Cardiac fibroblast (primary cell): ENCODE measurements at regions not wholly inside any gene's neighbourhood (a gene's known extent, or its start where the extent isn't known, plus 50 kb on each side); places are given as distances from the start of the nearest gene placed in this dataset.
A peak's percentile ranks its signal among the peaks of the same experiment; 100 is the strongest.

Source experiments
- DNase-seq, 2 donors: peaks; one replicate each; pipeline versions ENCODE4 v3.0.0 to v3.0.0-alpha.2; 2010; ENCODE audit warnings: low read depth in 2 of 2
- H3K4me3 ChIP-seq, 2 donors: replicated peaks in 1 of 2; 1 replicate in 1 of 2; 2 replicates in 1 of 2; pipeline ENCODE4 v1.5.1; 2011; ENCODE audit warnings: low read depth in 2 of 2, low read length in 2 of 2, mild to moderate bottlenecking in 2 of 2, moderate library complexity in 1 of 2
- TF ChIP-seq, protein P1 (sequence below): IDR thresholded peaks from one replicate; pipeline ENCODE4 v1.5.1; 2011; ENCODE audit warnings: low read depth, mild to moderate bottlenecking, low read length, inconsistent platforms

- TF ChIP-seq, protein P1, sequence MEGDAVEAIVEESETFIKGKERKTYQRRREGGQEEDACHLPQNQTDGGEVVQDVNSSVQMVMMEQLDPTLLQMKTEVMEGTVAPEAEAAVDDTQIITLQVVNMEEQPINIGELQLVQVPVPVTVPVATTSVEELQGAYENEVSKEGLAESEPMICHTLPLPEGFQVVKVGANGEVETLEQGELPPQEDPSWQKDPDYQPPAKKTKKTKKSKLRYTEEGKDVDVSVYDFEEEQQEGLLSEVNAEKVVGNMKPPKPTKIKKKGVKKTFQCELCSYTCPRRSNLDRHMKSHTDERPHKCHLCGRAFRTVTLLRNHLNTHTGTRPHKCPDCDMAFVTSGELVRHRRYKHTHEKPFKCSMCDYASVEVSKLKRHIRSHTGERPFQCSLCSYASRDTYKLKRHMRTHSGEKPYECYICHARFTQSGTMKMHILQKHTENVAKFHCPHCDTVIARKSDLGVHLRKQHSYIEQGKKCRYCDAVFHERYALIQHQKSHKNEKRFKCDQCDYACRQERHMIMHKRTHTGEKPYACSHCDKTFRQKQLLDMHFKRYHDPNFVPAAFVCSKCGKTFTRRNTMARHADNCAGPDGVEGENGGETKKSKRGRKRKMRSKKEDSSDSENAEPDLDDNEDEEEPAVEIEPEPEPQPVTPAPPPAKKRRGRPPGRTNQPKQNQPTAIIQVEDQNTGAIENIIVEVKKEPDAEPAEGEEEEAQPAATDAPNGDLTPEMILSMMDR = no peak
- H3K4me3 ChIP-seq = no peak overlapping the region
- DNase-seq = no peak
These were observed 59.5 kb downstream of the SMIM38 start for GRCh38 chr11:69215216-69215615.

GRCh38 chr11:69215784-69216415 is 60.2 kb downstream of the SMIM38 start:
- TF ChIP-seq, protein P1 = no peak
- no peak overlapping the region for H3K4me3 ChIP-seq
- peak; percentile 5 to 22 for DNase-seq

DNA sequence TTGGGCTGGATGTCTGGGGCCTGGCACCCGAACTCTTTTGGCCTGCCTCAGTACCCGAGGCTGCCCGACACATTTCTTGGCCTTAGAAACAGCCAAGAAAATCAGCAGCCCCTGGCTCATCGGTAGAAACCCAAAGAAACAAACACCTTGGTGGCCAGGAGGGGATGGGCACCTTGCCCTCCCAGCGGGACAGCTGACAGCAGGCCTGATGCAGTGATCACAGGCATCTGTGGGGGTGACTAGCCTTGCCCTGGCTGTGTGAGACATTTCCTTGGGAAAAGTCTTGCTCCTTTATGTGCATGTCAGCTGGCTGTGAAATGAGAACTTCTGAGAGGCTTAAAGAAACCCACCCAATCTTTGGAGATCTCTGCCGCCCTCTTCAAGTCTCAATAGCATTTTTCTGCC is 60.9 kb downstream of the SMIM38 start:
- DNase-seq = no peak
- H3K4me3 ChIP-seq = no peak overlapping the region
- TF ChIP-seq, protein P1 = no peak

DNA sequence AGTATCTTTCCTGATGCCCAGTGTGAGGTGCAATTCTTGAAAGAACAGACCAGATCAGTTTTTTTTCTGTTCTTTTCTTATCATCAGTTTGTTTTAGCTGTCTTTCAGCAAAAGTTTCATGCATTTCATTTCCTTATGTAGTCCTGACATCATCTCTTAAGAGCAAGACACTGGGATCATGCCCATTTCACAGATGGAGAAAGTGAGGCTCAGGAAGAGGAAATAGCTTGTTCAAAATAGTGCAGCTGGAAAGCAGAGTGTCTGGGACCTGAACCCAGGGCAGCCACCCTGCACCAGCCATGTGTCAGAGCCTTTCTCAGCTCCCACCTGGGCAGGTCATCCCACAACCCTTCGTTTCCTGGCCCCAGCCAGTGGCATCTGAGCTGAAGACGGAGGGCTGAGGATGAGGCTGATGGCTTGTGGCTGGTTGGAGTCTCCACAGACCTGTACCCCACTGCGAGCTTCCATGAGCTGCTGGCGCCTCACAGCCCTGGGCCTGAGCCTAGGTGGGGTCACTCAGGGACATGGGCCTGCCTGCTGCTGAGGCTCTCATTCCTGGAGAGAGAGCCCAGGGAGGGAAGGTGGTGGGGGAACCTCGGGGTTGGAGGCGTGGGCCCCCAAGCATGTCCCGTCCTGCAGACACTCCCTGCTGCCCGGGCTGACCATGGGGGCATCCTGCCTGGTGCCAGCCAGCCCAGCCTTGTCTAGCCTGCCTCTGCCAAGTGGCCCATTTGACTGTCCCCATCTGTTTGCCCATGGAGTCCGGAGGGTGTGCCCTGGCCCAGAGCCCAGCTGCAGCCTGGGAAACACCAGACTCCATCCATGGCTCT is 61.8 kb downstream of the SMIM38 start:
- DNase-seq = no peak
- no peak overlapping the region for H3K4me3 ChIP-seq
- TF ChIP-seq, protein P1 = no peak

DNA sequence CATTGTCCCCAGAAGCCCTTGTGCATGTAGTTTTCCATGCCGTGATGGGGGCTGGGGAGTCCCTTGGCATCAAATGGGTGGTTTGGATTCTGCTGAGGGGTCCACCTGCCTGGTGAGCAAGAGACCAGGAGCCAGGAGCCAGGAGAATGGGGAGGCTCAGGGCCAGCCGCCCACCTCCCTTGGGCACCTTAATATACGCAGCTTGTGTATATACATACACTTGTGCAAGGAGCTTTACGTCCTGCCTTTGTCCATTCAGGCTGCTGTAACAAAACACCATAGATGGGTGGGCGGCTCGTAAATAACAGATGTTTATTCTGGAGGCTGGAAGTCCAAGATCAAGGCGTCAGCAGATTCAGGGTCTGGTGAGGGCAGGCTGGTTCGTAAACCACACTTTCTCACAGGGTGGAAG is 62.5 kb downstream of the SMIM38 start:
- no peak overlapping the region for H3K4me3 ChIP-seq
- no peak for DNase-seq
- TF ChIP-seq, protein P1 = no peak

DNA sequence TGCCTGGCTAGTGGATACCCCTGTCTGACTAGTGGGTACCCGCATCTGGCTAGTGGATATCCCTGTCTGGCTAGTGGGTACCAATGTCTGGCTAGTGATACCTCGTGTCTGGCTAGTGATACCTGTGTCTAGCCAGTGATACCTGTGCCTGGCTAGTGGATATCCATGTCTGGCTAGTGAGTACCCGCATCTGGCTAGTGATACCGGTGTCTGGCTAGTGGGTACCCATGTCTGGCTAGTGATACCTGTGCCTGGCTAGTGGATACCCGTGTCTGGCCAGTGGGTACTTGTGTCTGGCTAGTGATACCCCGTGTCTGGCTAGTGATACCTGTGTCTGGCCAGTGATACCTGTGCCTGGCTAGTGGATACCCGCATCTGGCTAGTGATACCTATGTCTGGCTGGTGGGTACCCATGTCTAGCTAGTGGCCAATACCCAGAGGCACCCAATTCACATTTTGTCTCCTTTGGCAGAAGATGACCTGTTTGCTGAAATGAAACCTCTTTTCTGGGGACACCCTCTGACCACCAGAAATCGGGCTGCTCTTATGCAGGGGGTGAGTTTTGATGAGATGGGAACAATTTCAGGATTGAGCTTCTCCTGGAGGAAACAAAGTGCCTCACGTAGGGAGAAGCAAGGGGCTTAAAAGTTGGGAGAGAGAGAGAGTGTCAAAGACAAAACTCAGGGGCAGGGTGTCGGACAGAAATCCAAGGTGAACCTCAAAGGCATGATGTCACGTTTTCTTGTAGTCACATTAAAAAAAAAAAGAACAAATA is 63.4 kb downstream of the SMIM38 start:
- TF ChIP-seq, protein P1 = no peak
- no peak for DNase-seq
- H3K4me3 ChIP-seq = no peak overlapping the region
